22Rv1 (cell line): ENCODE measurements at regions not wholly inside any gene's neighbourhood (a gene's known extent, or its start where the extent isn't known, plus 50 kb on each side); places are given as distances from the start of the nearest gene placed in this dataset.

Source experiments
- ZFX ChIP-seq: fragments of 450-650 bp; IDR thresholded peaks from 2 replicates; pipeline ENCODE4 v1.6.1; 2017; ENCODE audit warnings: antibody characterized with exemption, borderline replicate concordance
- TF ChIP-seq, protein P1 (sequence below): fragments of 450-650 bp; IDR thresholded peaks from 2 replicates; pipeline ENCODE4 v1.5.1; 2017; ENCODE audit warnings: mild to moderate bottlenecking

DNA sequence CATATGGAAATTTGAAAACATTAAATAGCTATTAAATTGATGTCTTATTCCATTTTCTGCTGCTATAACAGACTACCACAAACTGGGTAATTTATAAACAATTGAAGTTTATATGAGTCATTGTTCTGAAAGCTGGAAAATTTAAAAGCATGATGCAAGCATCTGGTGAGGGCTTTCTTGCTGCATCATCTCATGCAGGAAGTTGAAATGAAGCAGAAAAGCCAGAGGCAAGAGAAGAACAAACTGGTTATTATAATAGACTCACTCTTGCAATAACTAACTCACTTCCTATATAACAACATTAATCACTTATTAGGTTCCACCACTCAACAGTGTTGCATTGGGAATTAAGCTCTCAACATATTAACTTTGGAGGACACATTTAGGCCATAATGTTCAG is 1277.4 kb downstream of the LRFN5 start:
- TF ChIP-seq, protein P1, sequence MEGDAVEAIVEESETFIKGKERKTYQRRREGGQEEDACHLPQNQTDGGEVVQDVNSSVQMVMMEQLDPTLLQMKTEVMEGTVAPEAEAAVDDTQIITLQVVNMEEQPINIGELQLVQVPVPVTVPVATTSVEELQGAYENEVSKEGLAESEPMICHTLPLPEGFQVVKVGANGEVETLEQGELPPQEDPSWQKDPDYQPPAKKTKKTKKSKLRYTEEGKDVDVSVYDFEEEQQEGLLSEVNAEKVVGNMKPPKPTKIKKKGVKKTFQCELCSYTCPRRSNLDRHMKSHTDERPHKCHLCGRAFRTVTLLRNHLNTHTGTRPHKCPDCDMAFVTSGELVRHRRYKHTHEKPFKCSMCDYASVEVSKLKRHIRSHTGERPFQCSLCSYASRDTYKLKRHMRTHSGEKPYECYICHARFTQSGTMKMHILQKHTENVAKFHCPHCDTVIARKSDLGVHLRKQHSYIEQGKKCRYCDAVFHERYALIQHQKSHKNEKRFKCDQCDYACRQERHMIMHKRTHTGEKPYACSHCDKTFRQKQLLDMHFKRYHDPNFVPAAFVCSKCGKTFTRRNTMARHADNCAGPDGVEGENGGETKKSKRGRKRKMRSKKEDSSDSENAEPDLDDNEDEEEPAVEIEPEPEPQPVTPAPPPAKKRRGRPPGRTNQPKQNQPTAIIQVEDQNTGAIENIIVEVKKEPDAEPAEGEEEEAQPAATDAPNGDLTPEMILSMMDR, result no peak
- TF ChIP-seq ZFX, result no peak
